Upper lobe of left lung (tissue), 4 donors: ENCODE measurements at regions not wholly inside any gene's neighbourhood (a gene's known extent, or its start where the extent isn't known, plus 50 kb on each side); places are given as distances from the start of the nearest gene placed in this dataset.

ENCODE experiments used
- EP300 ChIP-seq, 4 donors: sonication (generic); formaldehyde crosslinking; IDR thresholded peaks; one replicate each; pipeline ENCODE4 v1.5.1; 2017; ENCODE audit warnings: antibody characterized with exemption in 4 of 4, control low read depth in 2 of 4
- POLR2A ChIP-seq, 4 donors: fragments of 450-650 bp; IDR thresholded peaks; one replicate each; pipeline ENCODE4 v1.5.1; 2016 to 2017; ENCODE audit warnings: antibody characterized with exemption in 4 of 4, mild to moderate bottlenecking in 2 of 4
- TF ChIP-seq, protein P1 (sequence below), 6 experiments: fragments of 450-650 bp in 4 of 6; fragments of 200-600 bp in 2 of 6; sonication (generic) in 2 of 6; IDR thresholded peaks; one replicate each; pipeline ENCODE4 v1.5.1; 2016 to 2019; ENCODE audit warnings: antibody characterized with exemption in 6 of 6

DNA sequence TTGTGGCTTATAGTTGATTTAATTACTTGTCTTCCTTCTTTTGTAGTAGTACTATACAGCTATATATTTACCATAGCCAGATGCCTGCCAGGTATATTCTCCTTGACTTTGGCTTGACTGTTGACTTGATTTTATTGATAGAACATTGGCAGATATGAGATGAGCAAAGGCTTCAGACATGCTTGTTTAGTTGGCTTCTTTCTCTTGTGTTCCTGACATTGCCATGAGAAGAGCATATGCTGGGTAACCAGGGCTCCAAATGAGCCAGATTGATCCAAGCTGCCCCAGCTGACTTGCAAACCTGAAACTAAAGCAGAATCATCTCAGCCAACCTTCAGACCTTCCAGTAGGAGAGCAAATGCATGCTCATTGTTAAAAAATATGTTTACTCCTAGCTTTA is 508.1 kb upstream of the BTBD3 start:
- TF ChIP-seq EP300 (IDR thresholded peaks at IDR 0.05) (no peak), POLR2A (IDR thresholded peaks at IDR 0.05) (no peak)
- TF ChIP-seq, protein P1, sequence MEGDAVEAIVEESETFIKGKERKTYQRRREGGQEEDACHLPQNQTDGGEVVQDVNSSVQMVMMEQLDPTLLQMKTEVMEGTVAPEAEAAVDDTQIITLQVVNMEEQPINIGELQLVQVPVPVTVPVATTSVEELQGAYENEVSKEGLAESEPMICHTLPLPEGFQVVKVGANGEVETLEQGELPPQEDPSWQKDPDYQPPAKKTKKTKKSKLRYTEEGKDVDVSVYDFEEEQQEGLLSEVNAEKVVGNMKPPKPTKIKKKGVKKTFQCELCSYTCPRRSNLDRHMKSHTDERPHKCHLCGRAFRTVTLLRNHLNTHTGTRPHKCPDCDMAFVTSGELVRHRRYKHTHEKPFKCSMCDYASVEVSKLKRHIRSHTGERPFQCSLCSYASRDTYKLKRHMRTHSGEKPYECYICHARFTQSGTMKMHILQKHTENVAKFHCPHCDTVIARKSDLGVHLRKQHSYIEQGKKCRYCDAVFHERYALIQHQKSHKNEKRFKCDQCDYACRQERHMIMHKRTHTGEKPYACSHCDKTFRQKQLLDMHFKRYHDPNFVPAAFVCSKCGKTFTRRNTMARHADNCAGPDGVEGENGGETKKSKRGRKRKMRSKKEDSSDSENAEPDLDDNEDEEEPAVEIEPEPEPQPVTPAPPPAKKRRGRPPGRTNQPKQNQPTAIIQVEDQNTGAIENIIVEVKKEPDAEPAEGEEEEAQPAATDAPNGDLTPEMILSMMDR (IDR thresholded peaks at IDR 0.05): no peak
